Epithelial cell of proximal tubule (primary cell): ENCODE measurements at regions not wholly inside any gene's neighbourhood (a gene's known extent, or its start where the extent isn't known, plus 50 kb on each side); places are given as distances from the start of the nearest gene placed in this dataset.

ENCODE experiments used
- DNase-seq: peaks from one replicate; pipeline ENCODE4 v3.0.0-alpha.2; 2011; ENCODE audit warnings: low read depth
- H3K4me3 ChIP-seq: 2 replicates; pipeline ENCODE4 v1.5.1; 2011; ENCODE audit warnings: low read depth, mild to moderate bottlenecking, low read length
- TF ChIP-seq, protein P1 (sequence below): conservative IDR thresholded peaks from 2 replicates; pipeline ENCODE4 v1.5.1; 2012; ENCODE audit warnings: low read depth, mild to moderate bottlenecking, low read length

DNA sequence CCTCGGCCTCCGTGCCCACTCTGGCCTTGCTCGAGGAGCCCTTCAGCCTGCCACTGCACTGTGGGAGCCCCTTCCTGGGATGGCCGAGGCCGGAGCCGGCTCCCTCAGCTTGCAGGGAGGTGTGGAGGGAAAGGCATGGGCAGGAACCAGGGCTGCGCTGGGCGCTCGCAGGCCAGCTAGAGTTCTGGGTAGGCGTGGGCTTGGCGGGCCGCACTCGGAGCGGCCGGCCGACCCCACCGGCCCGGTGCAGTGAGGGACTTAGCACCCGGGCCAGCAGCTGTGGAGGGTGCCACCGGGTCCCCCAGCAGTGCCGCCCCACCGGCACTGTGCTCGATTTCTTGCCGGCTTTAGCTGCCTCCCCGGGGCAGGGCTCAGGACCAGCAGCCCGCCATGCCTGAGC is 101.0 kb upstream of the IRX5 start:
- TF ChIP-seq, protein P1, sequence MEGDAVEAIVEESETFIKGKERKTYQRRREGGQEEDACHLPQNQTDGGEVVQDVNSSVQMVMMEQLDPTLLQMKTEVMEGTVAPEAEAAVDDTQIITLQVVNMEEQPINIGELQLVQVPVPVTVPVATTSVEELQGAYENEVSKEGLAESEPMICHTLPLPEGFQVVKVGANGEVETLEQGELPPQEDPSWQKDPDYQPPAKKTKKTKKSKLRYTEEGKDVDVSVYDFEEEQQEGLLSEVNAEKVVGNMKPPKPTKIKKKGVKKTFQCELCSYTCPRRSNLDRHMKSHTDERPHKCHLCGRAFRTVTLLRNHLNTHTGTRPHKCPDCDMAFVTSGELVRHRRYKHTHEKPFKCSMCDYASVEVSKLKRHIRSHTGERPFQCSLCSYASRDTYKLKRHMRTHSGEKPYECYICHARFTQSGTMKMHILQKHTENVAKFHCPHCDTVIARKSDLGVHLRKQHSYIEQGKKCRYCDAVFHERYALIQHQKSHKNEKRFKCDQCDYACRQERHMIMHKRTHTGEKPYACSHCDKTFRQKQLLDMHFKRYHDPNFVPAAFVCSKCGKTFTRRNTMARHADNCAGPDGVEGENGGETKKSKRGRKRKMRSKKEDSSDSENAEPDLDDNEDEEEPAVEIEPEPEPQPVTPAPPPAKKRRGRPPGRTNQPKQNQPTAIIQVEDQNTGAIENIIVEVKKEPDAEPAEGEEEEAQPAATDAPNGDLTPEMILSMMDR: no peak
- no peak overlapping the region for H3K4me3 ChIP-seq

DNA sequence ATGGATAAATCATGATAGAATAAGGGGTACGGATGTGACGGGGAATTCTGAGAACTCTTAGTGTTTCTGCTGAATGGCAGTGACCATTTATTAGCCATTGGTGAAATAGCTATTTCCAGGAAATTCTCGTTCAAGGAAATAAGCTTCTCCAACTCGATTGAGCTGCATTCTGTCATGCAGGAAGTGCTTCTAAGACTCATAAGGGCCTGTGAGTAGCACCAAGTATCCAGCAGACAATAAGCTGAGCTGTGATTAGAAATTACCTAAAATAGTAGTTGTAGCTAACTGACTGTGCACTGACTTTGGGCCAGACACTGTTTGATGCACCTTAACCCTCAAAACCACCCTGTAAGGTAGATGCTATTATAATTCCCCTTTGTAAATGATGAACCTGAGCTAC is 107.8 kb upstream of the IRX5 start:
- TF ChIP-seq, protein P1: no peak
- DNase-seq: no peak
- H3K4me3 ChIP-seq: no peak overlapping the region

More for the DNA sequence above, 101.0 kb upstream of the IRX5 start:
- no peak for DNase-seq

DNA sequence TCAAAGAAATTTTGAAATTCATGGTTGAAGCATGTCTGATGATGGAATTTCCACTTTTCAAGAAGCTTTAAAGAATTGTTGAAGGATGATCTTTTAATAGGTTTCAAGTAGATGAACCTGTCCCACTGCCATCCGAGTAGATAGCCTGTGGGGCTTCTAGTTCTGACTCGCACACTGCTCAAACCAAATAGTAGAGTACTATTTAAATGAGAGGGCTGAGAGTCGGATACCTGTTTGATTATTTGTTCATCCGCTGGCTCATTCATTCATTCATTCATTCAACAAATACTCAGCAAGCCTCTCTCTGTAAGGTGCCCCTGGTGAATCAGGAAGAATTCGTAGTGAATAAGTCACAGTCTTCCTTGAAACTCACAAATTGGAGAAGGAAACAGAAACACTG is 108.2 kb upstream of the IRX5 start:
- TF ChIP-seq, protein P1: no peak
- no peak for DNase-seq
- H3K4me3 ChIP-seq: no peak overlapping the region

DNA sequence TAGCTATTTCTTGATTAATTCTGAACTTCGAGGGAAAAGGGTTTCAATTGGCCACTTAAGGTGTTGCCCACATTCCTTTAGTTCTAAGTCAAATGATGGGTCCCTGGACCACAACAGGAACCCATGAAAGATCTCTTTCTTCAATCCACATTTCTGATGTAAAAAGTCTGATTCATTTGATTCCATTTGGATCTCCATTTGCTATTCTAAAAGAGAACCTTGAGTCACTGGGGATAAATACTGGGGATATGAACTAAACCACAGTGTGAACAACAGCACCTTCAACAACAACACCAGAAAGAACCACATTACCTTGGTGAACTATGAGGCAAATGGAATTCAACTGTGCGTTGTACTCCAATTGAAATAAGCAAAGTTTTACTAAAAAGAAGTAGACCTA is 108.9 kb upstream of the IRX5 start:
- TF ChIP-seq, protein P1: no peak
- DNase-seq: no peak
- H3K4me3 ChIP-seq: no peak overlapping the region

DNA sequence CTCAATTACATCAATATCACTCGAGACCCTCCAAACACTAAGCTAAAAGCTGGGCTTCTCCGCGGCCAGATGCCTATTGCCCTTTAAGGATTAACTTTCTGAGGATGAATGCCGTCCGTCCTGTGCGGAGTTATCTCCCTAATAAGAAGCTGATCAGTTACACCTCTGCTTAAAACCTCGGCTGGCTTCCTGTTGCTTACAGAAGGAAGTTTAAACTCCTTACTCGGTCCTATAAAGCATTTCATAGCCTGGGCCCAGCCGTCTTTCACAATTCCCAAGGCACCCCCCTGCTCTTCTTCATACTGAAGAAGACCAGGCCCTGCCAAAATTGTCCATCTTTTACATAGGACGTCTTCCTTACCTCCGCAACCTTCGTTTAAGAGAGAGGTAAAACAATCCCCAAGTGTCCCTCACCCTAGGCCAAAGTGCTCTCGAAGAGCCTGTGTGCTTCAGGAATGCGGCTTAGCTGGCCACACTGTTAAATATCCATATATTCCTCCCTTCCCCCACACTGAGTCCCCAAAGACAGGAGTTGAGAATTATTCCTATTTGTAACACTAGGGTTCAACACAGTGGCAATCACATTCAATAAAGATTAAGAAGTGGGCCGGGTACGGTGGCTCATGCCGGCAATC is 112.6 kb upstream of the IRX5 start:
- DNase-seq: no peak
- TF ChIP-seq, protein P1: no peak
- H3K4me3 ChIP-seq: no peak overlapping the region

DNA sequence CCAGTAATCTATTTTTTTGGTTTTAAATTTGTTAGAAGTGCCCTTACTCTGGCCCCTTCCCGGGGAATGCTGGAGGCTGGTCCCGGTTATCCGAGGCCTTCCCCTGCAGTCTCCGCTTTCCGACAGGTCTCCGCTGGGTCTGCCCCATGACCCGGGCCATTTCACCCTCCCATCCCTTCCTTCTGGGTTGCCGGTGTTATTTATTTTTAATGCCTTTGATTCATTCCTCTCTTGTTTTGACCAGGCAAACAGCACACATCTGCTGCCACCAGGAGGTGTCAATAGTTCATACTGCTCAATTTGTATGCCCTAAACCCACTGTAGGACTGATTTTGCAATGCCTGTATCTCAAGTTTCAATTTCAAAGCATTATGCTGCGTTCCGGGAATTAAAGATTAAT is 113.2 kb upstream of the IRX5 start:
- TF ChIP-seq, protein P1: peak; percentile 43
- no peak overlapping the region for H3K4me3 ChIP-seq
- no peak for DNase-seq

- DNase-seq: no peak
- TF ChIP-seq, protein P1: no peak
- no peak overlapping the region for H3K4me3 ChIP-seq
Measured at GRCh38 chr16:54816471-54816870, 114.2 kb upstream of the IRX5 start.
